CD4-positive, alpha-beta T cell (primary cell): ENCODE measurements at regions not wholly inside any gene's neighbourhood (a gene's known extent, or its start where the extent isn't known, plus 50 kb on each side); places are given as distances from the start of the nearest gene placed in this dataset.

ENCODE experiments used
- ATAC-seq: fragments of 200-7000 bp; cut with Tn5 transposase; one replicate; pipeline ENCODE4 v1.10.0; 2022; ENCODE audit warnings: mild to moderate bottlenecking; ENCODE audit not compliant: poor library complexity
- CTCF ChIA-PET: fragments of 350-600 bp; sonication (Branson Sonifier 250); formaldehyde crosslinking; loops from one replicate; lab custom pipeline; 2021; ENCODE audit warnings: antibody characterized with exemption, inconsistent platforms; lab: Charles Lee
- POLR2A ChIA-PET: fragments of 350-600 bp; sonication (Branson Sonifier 250); formaldehyde crosslinking; loops from one replicate; lab custom pipeline; 2021; ENCODE audit warnings: antibody characterized with exemption, inconsistent platforms; lab: Charles Lee
- DNase-seq, 14 experiments: peaks; one replicate each; pipeline ENCODE4 v3.0.0-alpha.2; 2013 to 2020; ENCODE audit warnings: mixed read lengths in 2 of 14
- H3K27ac ChIP-seq, 2 donors: one replicate each; pipeline versions ENCODE4 v1.5.1 to v1.7.0; 2013; ENCODE audit warnings: low read length in 2 of 2, low read depth in 1 of 2, mild to moderate bottlenecking in 1 of 2
- H3K27me3 ChIP-seq, 2 experiments: 1 replicate in 1 of 2; 2 replicates in 1 of 2; pipeline versions ENCODE4 v1.6.1 to v1.7.0; 2013; ENCODE audit warnings: low read length in 2 of 2, control low read depth in 1 of 2, mild to moderate bottlenecking in 1 of 2, moderate library complexity in 1 of 2; ENCODE audit not compliant: insufficient read depth in 2 of 2, control insufficient read depth in 1 of 2
- H3K36me3 ChIP-seq: one replicate; pipeline ENCODE4 v1.6.1; 2013; ENCODE audit warnings: low read length, control low read depth; ENCODE audit not compliant: insufficient read depth
- H3K4me1 ChIP-seq: one replicate; pipeline ENCODE4 v1.6.1; 2013; ENCODE audit warnings: low read length, control low read depth; ENCODE audit not compliant: insufficient read depth
- H3K4me3 ChIP-seq: one replicate; pipeline ENCODE4 v1.5.1; 2013; ENCODE audit warnings: mild to moderate bottlenecking, low read length, moderate library complexity
- H3K9me3 ChIP-seq, 2 experiments: 1 replicate in 1 of 2; 2 replicates in 1 of 2; pipeline versions ENCODE4 v1.6.1 to v1.7.0; 2013; ENCODE audit warnings: low read length in 2 of 2, mild to moderate bottlenecking in 2 of 2, control low read depth in 1 of 2, moderate library complexity in 1 of 2; ENCODE audit not compliant: control insufficient read depth in 1 of 2, insufficient read depth in 1 of 2
- H3K27ac Mint-ChIP-seq: one replicate; pipeline ENCODE4 v1.8.0; 2020; ENCODE audit warnings: mixed read lengths
- H3K27me3 Mint-ChIP-seq: one replicate; pipeline ENCODE4 v1.8.0; 2021; ENCODE audit warnings: mixed read lengths
- H3K36me3 Mint-ChIP-seq: one replicate; pipeline ENCODE4 v1.8.0; 2021; ENCODE audit warnings: low read depth, mixed read lengths
- H3K4me1 Mint-ChIP-seq: one replicate; pipeline ENCODE4 v1.8.0; 2021; ENCODE audit warnings: low read depth, mixed read lengths
- H3K4me3 Mint-ChIP-seq: one replicate; pipeline ENCODE4 v1.8.0; 2020; ENCODE audit warnings: mild to moderate bottlenecking, mixed read lengths
- H3K9me3 Mint-ChIP-seq: one replicate; pipeline ENCODE4 v1.8.0; 2020; ENCODE audit warnings: mixed read lengths
- intact Hi-C, 2 experiments: fragments of 100-400 bp; cut with DNase I in 1 of 2; cut with micrococcal nuclease in 1 of 2; formaldehyde crosslinking; loops; one replicate each; pipeline versions ENCODE4 v1.15.1 to v1.9.0; 2023 to 2025; cut with DNase I, micrococcal nuclease
- TF ChIP-seq, protein P1 (sequence below): fragments of 200-600 bp; IDR thresholded peaks from one replicate; pipeline ENCODE4 v1.8.0; 2022; ENCODE audit warnings: antibody characterized with exemption, mild to moderate bottlenecking

DNA sequence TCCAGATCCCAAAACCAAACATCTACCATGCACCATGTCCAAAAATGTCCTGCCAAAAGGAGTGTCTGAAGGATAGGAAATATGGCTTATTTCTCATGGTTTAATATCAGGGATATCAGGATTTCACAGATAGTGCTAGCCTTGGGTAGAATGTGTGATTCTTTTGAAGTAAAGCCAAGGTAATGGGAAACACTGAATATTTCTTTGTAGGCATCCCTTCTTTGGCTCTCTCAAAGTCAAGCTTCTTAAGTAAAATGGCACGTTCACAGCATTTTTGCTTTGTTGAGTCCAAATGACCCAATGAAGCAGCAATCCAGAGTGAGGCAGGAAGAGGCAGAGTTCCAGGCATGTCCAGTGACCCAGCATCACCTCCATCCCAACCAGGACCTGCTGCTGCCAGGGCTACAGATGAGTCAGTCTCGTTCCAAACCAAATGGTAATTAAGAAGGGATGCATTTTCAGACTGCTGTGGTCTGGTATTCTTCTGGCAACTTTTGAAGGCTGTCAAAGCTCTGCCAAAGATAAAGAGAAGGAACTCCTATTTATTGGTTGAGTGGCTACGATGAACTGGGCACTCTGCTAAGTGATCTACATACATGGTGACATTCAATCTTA, 678.8 kb upstream of the KLF4 start:
- ATAC-seq (no peak), DNase-seq (no peak)
- no peaks in the 10 kb centered on the region for H3K36me3 Mint-ChIP-seq
- no peak overlapping the region for H3K27ac Mint-ChIP-seq
- TF ChIP-seq, protein P1, sequence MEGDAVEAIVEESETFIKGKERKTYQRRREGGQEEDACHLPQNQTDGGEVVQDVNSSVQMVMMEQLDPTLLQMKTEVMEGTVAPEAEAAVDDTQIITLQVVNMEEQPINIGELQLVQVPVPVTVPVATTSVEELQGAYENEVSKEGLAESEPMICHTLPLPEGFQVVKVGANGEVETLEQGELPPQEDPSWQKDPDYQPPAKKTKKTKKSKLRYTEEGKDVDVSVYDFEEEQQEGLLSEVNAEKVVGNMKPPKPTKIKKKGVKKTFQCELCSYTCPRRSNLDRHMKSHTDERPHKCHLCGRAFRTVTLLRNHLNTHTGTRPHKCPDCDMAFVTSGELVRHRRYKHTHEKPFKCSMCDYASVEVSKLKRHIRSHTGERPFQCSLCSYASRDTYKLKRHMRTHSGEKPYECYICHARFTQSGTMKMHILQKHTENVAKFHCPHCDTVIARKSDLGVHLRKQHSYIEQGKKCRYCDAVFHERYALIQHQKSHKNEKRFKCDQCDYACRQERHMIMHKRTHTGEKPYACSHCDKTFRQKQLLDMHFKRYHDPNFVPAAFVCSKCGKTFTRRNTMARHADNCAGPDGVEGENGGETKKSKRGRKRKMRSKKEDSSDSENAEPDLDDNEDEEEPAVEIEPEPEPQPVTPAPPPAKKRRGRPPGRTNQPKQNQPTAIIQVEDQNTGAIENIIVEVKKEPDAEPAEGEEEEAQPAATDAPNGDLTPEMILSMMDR, result no peak
- POLR2A ChIA-PET, result no interaction called here
- intact Hi-C loops, result no loop called here
- Histone ChIP-seq H3K4me3 (no peak overlapping the region), H3K27me3 (no peaks in the 10 kb centered on the region), H3K27ac (no peak overlapping the region), H3K4me1 (no peaks in the 10 kb centered on the region), H3K36me3 (no peaks in the 10 kb centered on the region), H3K9me3 (peaks cover 0 to 9% of the 10 kb centered on the region in 2 experiments)
- no peaks in the 10 kb centered on the region for H3K27me3 Mint-ChIP-seq
- peaks cover 10% of the 10 kb centered on the region for H3K9me3 Mint-ChIP-seq
- CTCF ChIA-PET, result no interaction called here
- no peak overlapping the region for H3K4me3 Mint-ChIP-seq
- no peaks in the 10 kb centered on the region for H3K4me1 Mint-ChIP-seq

DNA sequence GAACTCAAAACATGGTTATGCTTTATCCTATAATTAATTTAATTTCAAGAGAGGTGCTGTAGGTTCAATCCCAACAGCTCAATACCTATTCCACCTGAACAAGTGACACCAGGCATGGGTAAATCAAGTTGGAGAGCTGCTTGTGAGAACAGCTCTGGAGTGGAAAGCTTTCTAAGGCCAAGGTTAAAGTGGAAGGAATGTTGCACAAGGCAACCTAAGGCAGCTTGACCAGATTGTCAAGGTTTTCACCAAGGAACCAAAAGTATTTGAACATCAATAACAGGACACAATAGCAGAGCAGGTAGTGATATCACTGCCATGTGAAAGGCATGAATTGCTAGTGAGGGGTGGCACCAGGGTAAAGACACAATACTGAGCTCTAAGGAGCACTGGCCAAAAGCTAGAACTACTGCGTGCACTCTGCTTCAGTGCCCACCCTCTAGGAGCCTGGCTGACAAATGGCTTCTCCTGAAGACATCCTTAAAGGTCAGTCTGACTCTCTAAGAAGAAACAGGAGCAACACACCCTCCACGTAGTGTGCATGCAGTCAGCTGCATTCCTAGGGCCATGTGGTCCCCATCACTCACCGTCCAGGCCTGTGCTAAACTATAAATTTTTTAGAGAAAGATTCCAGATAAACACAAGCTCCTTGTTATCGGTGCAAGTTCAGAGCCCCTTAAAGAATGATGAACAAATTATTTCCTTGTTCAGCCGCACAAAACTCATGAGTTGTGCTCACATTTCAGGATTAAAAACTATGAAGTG, 677.7 kb upstream of the KLF4 start:
- H3K27me3 ChIP-seq, result no peaks in the 10 kb centered on the region
- ChIA-PET CTCF (interaction anchor here (0.5 kb wide), 1 partner anchor 55 kb away, joined by 3 read pairs; no protein-coding TSS in a partner anchor), POLR2A (no interaction called here)
- peaks cover 0 to 9% of the 10 kb centered on the region in 2 experiments for H3K9me3 ChIP-seq
- H3K4me1 Mint-ChIP-seq, result no peaks in the 10 kb centered on the region
- no peak overlapping the region for H3K27ac ChIP-seq
- H3K36me3 ChIP-seq, result no peaks in the 10 kb centered on the region
- no peaks in the 10 kb centered on the region for H3K4me1 ChIP-seq
- no peak for ATAC-seq
- peaks cover 8% of the 10 kb centered on the region for H3K9me3 Mint-ChIP-seq
- no peak overlapping the region for H3K27ac Mint-ChIP-seq
- no peak overlapping the region for H3K4me3 ChIP-seq
- no peaks in the 10 kb centered on the region for H3K36me3 Mint-ChIP-seq
- no peak overlapping the region for H3K4me3 Mint-ChIP-seq
- no peak for DNase-seq
- TF ChIP-seq, protein P1, result no peak
- intact Hi-C loops, result no loop called here
- H3K27me3 Mint-ChIP-seq, result no peaks in the 10 kb centered on the region

DNA sequence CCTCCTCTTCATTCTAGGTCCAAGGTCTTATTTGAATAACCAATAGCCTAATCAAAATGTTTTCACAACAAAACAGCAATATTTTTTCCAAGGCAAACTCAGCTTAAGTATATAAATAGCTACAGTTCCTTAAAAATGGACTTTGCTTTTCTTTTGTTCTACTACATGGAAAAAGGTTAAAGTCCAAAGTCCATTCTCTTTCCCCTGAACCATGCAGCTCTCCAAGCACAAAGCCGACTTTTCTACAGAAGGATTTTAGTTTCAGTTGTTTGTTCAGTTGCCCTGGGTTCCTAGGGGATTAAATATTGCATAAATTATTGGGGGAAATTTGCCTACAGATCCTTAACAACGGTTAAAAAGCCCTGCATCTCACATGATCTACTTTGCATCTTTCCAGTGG, 677.0 kb upstream of the KLF4 start:
- H3K4me3 Mint-ChIP-seq, result no peak overlapping the region
- TF ChIP-seq, protein P1, result no peak
- intact Hi-C loops, result no loop called here

More for the DNA sequence above, 677.0 kb upstream of the KLF4 start:
- Histone ChIP-seq H3K9me3 (peaks cover 0 to 9% of the 10 kb centered on the region in 2 experiments), H3K4me1 (no peaks in the 10 kb centered on the region), H3K4me3 (no peak overlapping the region), H3K27me3 (no peaks in the 10 kb centered on the region), H3K27ac (no peak overlapping the region), H3K36me3 (no peaks in the 10 kb centered on the region)
- H3K4me1 Mint-ChIP-seq, result no peaks in the 10 kb centered on the region
- ChIA-PET CTCF (no interaction called here), POLR2A (no interaction called here)
- no peak for ATAC-seq
- H3K9me3 Mint-ChIP-seq, result peaks cover 6% of the 10 kb centered on the region
- H3K27ac Mint-ChIP-seq, result no peak overlapping the region
- no peak for DNase-seq
- no peaks in the 10 kb centered on the region for H3K36me3 Mint-ChIP-seq
- H3K27me3 Mint-ChIP-seq, result no peaks in the 10 kb centered on the region
